WTC11 (cell line): ENCODE measurements at regions not wholly inside any gene's neighbourhood (a gene's known extent, or its start where the extent isn't known, plus 50 kb on each side); places are given as distances from the start of the nearest gene placed in this dataset.

Source experiments
- ATAC-seq: fragments of 200-7000 bp; cut with Tn5 transposase; 2 replicates; pipeline ENCODE4 v1.10.0; 2021; ENCODE audit warnings: mild to moderate bottlenecking, moderate library complexity
- CTCF ChIA-PET: fragments of 300-600 bp; sonication (Branson Sonifier 250); formaldehyde crosslinking; loops from one replicate; lab custom pipeline; 2021; ENCODE audit warnings: antibody characterized with exemption; lab: Charles Lee
- POLR2A ChIA-PET: fragments of 350-600 bp; sonication (Branson Sonifier 250); formaldehyde crosslinking; loops from one replicate; lab custom pipeline; 2021; ENCODE audit warnings: antibody characterized with exemption; lab: Charles Lee
- DNase-seq: peaks from one replicate; pipeline ENCODE4 v3.0.0; 2021; ENCODE audit warnings: low spot score
- H3K27ac Mint-ChIP-seq: 2 replicates; pipeline ENCODE4 v1.8.0; 2021; ENCODE audit warnings: mixed read lengths
- H3K27me3 Mint-ChIP-seq: 2 replicates; pipeline ENCODE4 v1.8.0; 2021; ENCODE audit warnings: low read depth, mild to moderate bottlenecking, moderate library complexity, mixed read lengths
- H3K36me3 Mint-ChIP-seq: 2 replicates; pipeline ENCODE4 v1.8.0; 2021; ENCODE audit warnings: mixed read lengths
- H3K4me1 Mint-ChIP-seq: 2 replicates; pipeline ENCODE4 v1.8.0; 2022; ENCODE audit warnings: mixed read lengths
- H3K4me3 Mint-ChIP-seq: 2 replicates; pipeline ENCODE4 v1.8.0; 2021; ENCODE audit warnings: mild to moderate bottlenecking, moderate library complexity, mixed read lengths
- H3K9me3 Mint-ChIP-seq: 2 replicates; pipeline ENCODE4 v1.8.0; 2021; ENCODE audit warnings: mixed read lengths
- ARID4B ChIP-seq: sonication (generic); formaldehyde crosslinking; IDR thresholded peaks from 2 replicates; pipeline ENCODE4 v1.8.0; 2023; ENCODE audit warnings: missing genetic modification reagents, mild to moderate bottlenecking, borderline replicate concordance
- ATF6 ChIP-seq: sonication (generic); formaldehyde crosslinking; IDR thresholded peaks from 2 replicates; pipeline ENCODE4 v1.8.1; 2023; ENCODE audit warnings: mild to moderate bottlenecking, missing genetic modification reagents
- FOXJ3 ChIP-seq: sonication (generic); formaldehyde crosslinking; IDR thresholded peaks from 2 replicates; pipeline ENCODE4 v1.9.0; 2021; ENCODE audit warnings: missing genetic modification reagents, mild to moderate bottlenecking, borderline replicate concordance
- FOXK1 ChIP-seq: sonication (generic); formaldehyde crosslinking; IDR thresholded peaks from 2 replicates; pipeline ENCODE4 v1.8.0; 2022; ENCODE audit warnings: mild to moderate bottlenecking, moderate library complexity, missing genetic modification reagents
- GTF2I ChIP-seq: fragments of 250-450 bp; sonication (Bioruptor Pico); conservative IDR thresholded peaks from 2 replicates; pipeline ENCODE4 v1.4.0; 2021; ENCODE audit warnings: mild to moderate bottlenecking
- HMGXB4 ChIP-seq: sonication (generic); formaldehyde crosslinking; IDR thresholded peaks from 2 replicates; pipeline ENCODE4 v1.8.1; 2023; ENCODE audit warnings: mild to moderate bottlenecking, moderate library complexity, missing genetic modification reagents
- IRF1 ChIP-seq: sonication (generic); formaldehyde crosslinking; IDR thresholded peaks from 2 replicates; pipeline ENCODE4 v1.8.0; 2023; ENCODE audit warnings: missing genetic modification reagents
- JAZF1 ChIP-seq: fragments of 250-450 bp; sonication (Bioruptor Pico); IDR thresholded peaks from 2 replicates; pipeline ENCODE4 v1.9.0; 2021; ENCODE audit warnings: moderate library complexity, mild to moderate bottlenecking, inconsistent platforms
- NR3C1 ChIP-seq: sonication (generic); formaldehyde crosslinking; conservative IDR thresholded peaks from 2 replicates; pipeline ENCODE4 v1.8.1; 2023; ENCODE audit warnings: low read depth, mild to moderate bottlenecking, missing genetic modification reagents
- OVOL2 ChIP-seq: fragments of 250-450 bp; sonication (Bioruptor Pico); IDR thresholded peaks from 2 replicates; pipeline ENCODE4 v1.9.0; 2021; ENCODE audit warnings: mild to moderate bottlenecking, borderline replicate concordance
- PREB ChIP-seq: sonication (generic); formaldehyde crosslinking; IDR thresholded peaks from 2 replicates; pipeline ENCODE4 v1.8.1; 2022; ENCODE audit warnings: mild to moderate bottlenecking, missing genetic modification reagents, moderate library complexity, borderline replicate concordance
- PRRX2 ChIP-seq: fragments of 250-450 bp; sonication (Bioruptor Pico); IDR thresholded peaks from 2 replicates; pipeline ENCODE4 v1.8.0; 2021; ENCODE audit warnings: mild to moderate bottlenecking
- RELA ChIP-seq: sonication (generic); formaldehyde crosslinking; IDR thresholded peaks from 2 replicates; pipeline ENCODE4 v1.8.1; 2022; ENCODE audit warnings: missing genetic modification reagents, mild to moderate bottlenecking, borderline replicate concordance
- SMAD4 ChIP-seq: sonication (generic); formaldehyde crosslinking; IDR thresholded peaks from 2 replicates; pipeline ENCODE4 v1.8.0; 2022; ENCODE audit warnings: mild to moderate bottlenecking, missing genetic modification reagents
- TP53 ChIP-seq: sonication (generic); formaldehyde crosslinking; IDR thresholded peaks from 2 replicates; pipeline ENCODE4 v1.8.1; 2023; ENCODE audit warnings: mild to moderate bottlenecking, missing genetic modification reagents
- USF1 ChIP-seq: sonication (generic); formaldehyde crosslinking; IDR thresholded peaks from 2 replicates; pipeline ENCODE4 v1.8.0; 2022; ENCODE audit warnings: mild to moderate bottlenecking, missing genetic modification reagents
- ZBTB21 ChIP-seq: sonication (generic); formaldehyde crosslinking; IDR thresholded peaks from 2 replicates; pipeline ENCODE4 v1.8.1; 2023; ENCODE audit warnings: mild to moderate bottlenecking, missing genetic modification reagents, borderline replicate concordance
- ZNF138 ChIP-seq: sonication (generic); formaldehyde crosslinking; conservative IDR thresholded peaks from 2 replicates; pipeline ENCODE4 v1.8.1; 2022; ENCODE audit warnings: mild to moderate bottlenecking, moderate library complexity, missing genetic modification reagents
- ZNF396 ChIP-seq: fragments of 250-450 bp; sonication (Bioruptor Pico); IDR thresholded peaks from 2 replicates; pipeline ENCODE4 v1.8.0; 2021; ENCODE audit warnings: mild to moderate bottlenecking, moderate library complexity, borderline replicate concordance
- ZNF512 ChIP-seq: sonication (generic); formaldehyde crosslinking; IDR thresholded peaks from 2 replicates; pipeline ENCODE4 v1.8.1; 2022; ENCODE audit warnings: missing genetic modification reagents, borderline replicate concordance

GRCh38 chr9:84513473-84513872, 156.1 kb upstream of the NTRK2 start:
- TF ChIP-seq FOXJ3 (CRISPR knock-in tag) = no peak
- TF ChIP-seq ARID4B (CRISPR knock-in tag) = no peak
- no peak for TF ChIP-seq PRRX2
- TF ChIP-seq FOXK1 (CRISPR knock-in tag) = no peak
- no peak for TF ChIP-seq RELA
- TF ChIP-seq PREB (CRISPR knock-in tag) = no peak
- TF ChIP-seq SMAD4 (CRISPR knock-in tag) = no peak
- no peak for TF ChIP-seq HMGXB4 (CRISPR knock-in tag)
- no peak for TF ChIP-seq TP53 (CRISPR knock-in tag)
- CTCF ChIA-PET = no interaction called here
- no peak overlapping the region for H3K4me3 Mint-ChIP-seq
- H3K9me3 Mint-ChIP-seq = peaks cover 29% of the 10 kb centered on the region
- peaks cover 10% of the 10 kb centered on the region for H3K36me3 Mint-ChIP-seq
- POLR2A ChIA-PET = no interaction called here
- no peaks in the 10 kb centered on the region for H3K4me1 Mint-ChIP-seq
- ATAC-seq (no peak), DNase-seq (no peak)
- no peak overlapping the region for H3K27ac Mint-ChIP-seq
- no peaks in the 10 kb centered on the region for H3K27me3 Mint-ChIP-seq

GRCh38 chr9:84513979-84514378, 155.6 kb upstream of the NTRK2 start:
- Mint-ChIP-seq H3K36me3 (peaks cover 13% of the 10 kb centered on the region), H3K4me3 (no peak overlapping the region), H3K27me3 (no peaks in the 10 kb centered on the region), H3K4me1 (no peaks in the 10 kb centered on the region), H3K27ac (no peak overlapping the region), H3K9me3 (peaks cover 28% of the 10 kb centered on the region)
- ChIA-PET CTCF (no interaction called here), POLR2A (no interaction called here)
- DNase-seq (no peak), ATAC-seq (no peak)
- TF ChIP-seq OVOL2 = no peak
- TF ChIP-seq GTF2I (CRISPR knock-in tag) = no peak
- no peak for TF ChIP-seq ZNF396 (CRISPR knock-in tag)
- TF ChIP-seq ZBTB21 (CRISPR knock-in tag) = no peak
- no peak for TF ChIP-seq USF1 (CRISPR knock-in tag)
- TF ChIP-seq ZNF512 (CRISPR knock-in tag) = no peak
- TF ChIP-seq NR3C1 = no peak
- no peak for TF ChIP-seq JAZF1 (CRISPR knock-in tag)
- no peak for TF ChIP-seq ZNF138 (CRISPR knock-in tag)
- no peak for TF ChIP-seq IRF1 (CRISPR knock-in tag)
- no peak for TF ChIP-seq SMAD4 (CRISPR knock-in tag)
- TF ChIP-seq ATF6 = no peak
